ENCODE measurements at regions not wholly inside any gene's neighbourhood (a gene's known extent, or its start where the extent isn't known, plus 50 kb on each side); places are given as distances from the start of the nearest gene placed in this dataset.

GRCh38 chr12:74892057-74892633 lies 317.5 kb downstream of the KCNC2 start (continued):
- no peak for TF ChIP-seq IRF5 (IDR thresholded peaks at IDR 0.05; ENCODE audit: borderline replicate concordance)
- no peak for TF ChIP-seq PKNOX1 (IDR thresholded peaks at IDR 0.05)
- TF ChIP-seq MLLT1 (IDR thresholded peaks at IDR 0.05): no peak

GRCh38 chr12:74896186-74896585 lies 313.5 kb downstream of the KCNC2 start:
- SMC1A ChIA-PET (ENCODE audit: uncharacterized antibody, unreplicated experiment): interaction anchor here (0.7 to 1.0 kb wide), 3 partner anchors 9 to 12 kb away, joined by 3 to 4 read pairs (median 3); no protein-coding TSS in a partner anchor
- Histone ChIP-seq H3K36me3 (ENCODE audit: control insufficient read depth in 2 of 2, insufficient read depth in 2 of 2, low read length in 1 of 2) (no peaks in the 10 kb centered on the region), H3K9me3 (replicated peaks; ENCODE audit: control insufficient read depth, insufficient read depth, low read length) (no peaks in the 10 kb centered on the region), H3K4me3 (no peak overlapping the region), H4K20me1 (ENCODE audit: control insufficient read depth, insufficient read depth) (no peaks in the 10 kb centered on the region), H3K9ac (ENCODE audit: control insufficient read depth, insufficient read depth, low read length) (no peak overlapping the region), H3K27me3 (replicated peaks in 1 of 2; ENCODE audit: control insufficient read depth in 2 of 2, insufficient read depth in 2 of 2, low read length in 1 of 2) (no peaks in the 10 kb centered on the region), H2AFZ (ENCODE audit: control insufficient read depth, low read depth, low read length) (no peak overlapping the region), H3K27ac (ENCODE audit: control insufficient read depth, insufficient read depth) (no peak overlapping the region), H3K4me1 (ENCODE audit: control insufficient read depth, insufficient read depth, low read length) (no peaks in the 10 kb centered on the region), H3K4me2 (ENCODE audit: control insufficient read depth, insufficient read depth) (no peak overlapping the region), H3K79me2 (ENCODE audit: control insufficient read depth, insufficient read depth, low read length) (no peaks in the 10 kb centered on the region)
- intact Hi-C loops (cut with micrococcal nuclease; ENCODE audit: unreplicated experiment): no loop called here
- DNase-seq (ENCODE audit: low read depth, low spot score) (no peak), FAIRE-seq (no peak), ATAC-seq (no peak)
- RAD21 ChIA-PET (ENCODE audit: unreplicated experiment): no interaction called here
- no TSS peak for BruUV-seq (replicated peaks)
- CTCF ChIA-PET: no interaction called here
- 92% methylated on average over 1 of the region's 1 CpG for WGBS (ENCODE audit: insufficient coverage, insufficient replicate concordance, low lambda C conversion rate, missing lambda C conversion rate)
- POLR2A ChIA-PET: no interaction called here
- in situ Hi-C loops (cut with MboI): no loop called here
- TF ChIP-seq TCF3 (IDR thresholded peaks at IDR 0.05; ENCODE audit: borderline replicate concordance, insufficient read depth, low read depth, low read length) (no peak), RB1 (IDR thresholded peaks at IDR 0.05; ENCODE audit: borderline replicate concordance) (no peak), YY1 (IDR thresholded peaks at IDR 0.05; ENCODE audit: low read depth, low read length) (no peak), ZBTB4 (CRISPR knock-in tag; IDR thresholded peaks at IDR 0.05) (no peak), PKNOX1 (IDR thresholded peaks at IDR 0.05) (no peak), ATF2 (IDR thresholded peaks at IDR 0.05; ENCODE audit: low read length) (no peak)
